ENCODE measurements at regions not wholly inside any gene's neighbourhood (a gene's known extent, or its start where the extent isn't known, plus 50 kb on each side); places are given as distances from the start of the nearest gene placed in this dataset.

- TF ChIP-seq ZBTB40 (IDR thresholded peaks at IDR 0.05; ENCODE audit: borderline replicate concordance) = no peak
- TF ChIP-seq WRNIP1 (IDR thresholded peaks at IDR 0.05; ENCODE audit: borderline replicate concordance, low read depth, low read length) = no peak
- no peak for TF ChIP-seq CHD2 (IDR thresholded peaks at IDR 0.05; ENCODE audit: borderline replicate concordance, low read depth, low read length)
These were observed 647.1 kb downstream of the PTPRU start (continued) for GRCh38 chr1:29883411-29883832.

GRCh38 chr1:29880556-29880955 lies 644.2 kb downstream of the PTPRU start:
- TF ChIP-seq TCF12 (IDR thresholded peaks at IDR 0.05; ENCODE audit: low read depth, low read length) = no peak
- TF ChIP-seq E2F8 (IDR thresholded peaks at IDR 0.05; ENCODE audit: low read depth, partially characterized antibody) = no peak
- no peak for TF ChIP-seq MTA2 (IDR thresholded peaks at IDR 0.05; ENCODE audit: low read depth)
- TF ChIP-seq NRF1 (conservative IDR thresholded peaks at IDR 0.05; ENCODE audit: low read depth, low read length) = no peak
- TF ChIP-seq MTA3 (IDR thresholded peaks at IDR 0.05; ENCODE audit: borderline replicate concordance, low read length) = no peak
- no peak for TF ChIP-seq RB1 (IDR thresholded peaks at IDR 0.05; ENCODE audit: borderline replicate concordance)
- TF ChIP-seq JUND (IDR thresholded peaks at IDR 0.05; ENCODE audit: low read depth, low read length) = no peak
- no peak for TF ChIP-seq REST (IDR thresholded peaks at IDR 0.05; ENCODE audit: low read depth, low read length)
- intact Hi-C loops (cut with micrococcal nuclease; ENCODE audit: unreplicated experiment) (no loop called here), in situ Hi-C loops (cut with MboI) (no loop called here)
- Histone ChIP-seq H3K27ac (ENCODE audit: control insufficient read depth, insufficient read depth) (no peak overlapping the region), H2AFZ (ENCODE audit: control insufficient read depth, low read depth, low read length) (no peak overlapping the region), H3K4me1 (ENCODE audit: control insufficient read depth, insufficient read depth, low read length) (no peaks in the 10 kb centered on the region), H3K9ac (ENCODE audit: control insufficient read depth, insufficient read depth, low read length) (no peak overlapping the region), H3K79me2 (ENCODE audit: control insufficient read depth, insufficient read depth, low read length) (no peaks in the 10 kb centered on the region), H3K4me3 (no peak overlapping the region), H3K4me2 (ENCODE audit: control insufficient read depth, insufficient read depth) (no peak overlapping the region), H4K20me1 (ENCODE audit: control insufficient read depth, insufficient read depth) (no peaks in the 10 kb centered on the region), H3K9me3 (replicated peaks; ENCODE audit: control insufficient read depth, insufficient read depth, low read length) (no peaks in the 10 kb centered on the region), H3K36me3 (ENCODE audit: control insufficient read depth in 2 of 2, insufficient read depth in 2 of 2, low read length in 1 of 2) (no peaks in the 10 kb centered on the region), H3K27me3 (replicated peaks in 1 of 2; ENCODE audit: control insufficient read depth in 2 of 2, insufficient read depth in 2 of 2, low read length in 1 of 2) (no peaks in the 10 kb centered on the region)
- no peak for DNase-seq (ENCODE audit: low read depth, low spot score)
- no peak for FAIRE-seq
- WGBS (ENCODE audit: insufficient coverage, insufficient replicate concordance, low lambda C conversion rate, missing lambda C conversion rate) = 0% methylated on average over 1 of the region's 1 CpG
- SMC1A ChIA-PET (ENCODE audit: uncharacterized antibody, unreplicated experiment) = no interaction called here
- BruUV-seq (replicated peaks) = no TSS peak
- POLR2A ChIA-PET = no interaction called here
- CTCF ChIA-PET = interaction anchor here (0.6 to 0.8 kb wide), 2 partner anchors 17 to 19 kb away, joined by 3 read pairs; no protein-coding TSS in a partner anchor
- RAD21 ChIA-PET (ENCODE audit: unreplicated experiment) = no interaction called here
- no peak for ATAC-seq
